ENCODE measurements at regions not wholly inside any gene's neighbourhood (a gene's known extent, or its start where the extent isn't known, plus 50 kb on each side); places are given as distances from the start of the nearest gene placed in this dataset.

DNA sequence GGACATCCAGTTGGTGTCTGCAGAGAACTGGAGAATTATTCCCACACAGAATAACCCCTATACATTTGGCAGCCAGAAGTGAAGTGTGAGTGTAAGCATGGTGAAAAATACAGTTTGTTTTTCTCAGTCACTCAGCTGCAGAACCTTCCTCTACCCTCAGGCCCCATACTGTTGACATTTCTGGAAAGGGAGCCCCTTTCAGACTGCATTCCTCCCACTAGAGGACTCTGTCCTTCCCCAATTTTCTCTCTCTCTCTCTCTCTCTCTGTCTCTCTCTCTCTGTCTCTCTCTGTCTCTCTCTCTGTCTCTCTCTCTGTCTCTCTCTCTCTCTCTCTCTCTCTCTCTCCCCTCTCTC is 86.8 kb upstream of the STEAP1B start:
- DNase-seq (ENCODE audit: low read depth), result no peak

DNA sequence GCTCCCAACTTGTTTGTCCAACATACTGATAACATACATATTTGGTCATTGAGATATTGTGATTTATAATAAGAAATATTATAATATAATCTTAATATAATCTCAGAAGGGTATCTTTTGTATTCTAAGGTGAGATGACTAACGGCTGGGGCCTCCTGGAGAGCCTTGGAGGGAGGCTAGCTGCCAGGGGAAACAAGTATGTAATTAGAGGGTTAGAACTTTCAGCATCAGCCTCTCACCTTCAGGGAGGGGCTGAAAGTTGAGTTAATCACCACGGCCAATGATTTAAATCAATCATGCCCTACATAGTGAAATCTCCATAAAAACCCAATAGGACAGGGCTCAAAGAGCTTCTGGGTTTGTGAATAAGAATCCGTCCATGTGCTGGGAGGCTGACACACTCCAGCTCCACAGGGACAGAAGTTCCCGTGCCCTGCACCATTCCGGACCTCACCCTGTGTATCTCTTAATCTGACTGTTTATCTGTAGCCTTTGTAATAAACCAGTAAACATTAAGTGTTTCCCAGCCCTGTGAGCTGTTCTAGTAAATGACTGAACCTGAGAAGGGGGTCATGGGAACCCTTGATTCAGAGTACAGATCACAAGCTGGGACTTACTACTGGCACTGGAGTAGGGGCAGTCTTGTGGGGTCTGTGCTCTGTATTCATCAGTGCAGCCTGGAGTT is 86.3 kb upstream of the STEAP1B start:
- DNase-seq (ENCODE audit: low read depth), result no peak

DNA sequence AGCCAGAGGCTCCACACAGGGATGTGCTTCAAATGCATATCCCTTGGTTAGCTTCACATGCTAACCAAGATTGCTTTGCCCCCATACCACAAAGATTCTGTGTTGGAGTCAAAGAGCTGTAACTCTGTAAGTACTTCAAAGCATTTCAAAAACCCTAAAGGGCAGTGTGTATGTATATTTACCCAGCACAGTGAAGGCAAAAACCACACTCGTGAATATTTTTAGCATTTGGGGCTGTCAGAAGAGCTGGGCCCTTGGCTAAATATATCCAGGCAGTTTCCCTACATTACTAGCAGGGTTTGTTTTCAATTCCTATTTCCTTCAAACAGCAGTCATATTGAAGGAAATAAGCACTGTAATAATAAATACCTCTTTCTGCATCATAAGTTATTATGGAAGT is 84.2 kb upstream of the STEAP1B start:
- no peak for DNase-seq (ENCODE audit: low read depth)

DNA sequence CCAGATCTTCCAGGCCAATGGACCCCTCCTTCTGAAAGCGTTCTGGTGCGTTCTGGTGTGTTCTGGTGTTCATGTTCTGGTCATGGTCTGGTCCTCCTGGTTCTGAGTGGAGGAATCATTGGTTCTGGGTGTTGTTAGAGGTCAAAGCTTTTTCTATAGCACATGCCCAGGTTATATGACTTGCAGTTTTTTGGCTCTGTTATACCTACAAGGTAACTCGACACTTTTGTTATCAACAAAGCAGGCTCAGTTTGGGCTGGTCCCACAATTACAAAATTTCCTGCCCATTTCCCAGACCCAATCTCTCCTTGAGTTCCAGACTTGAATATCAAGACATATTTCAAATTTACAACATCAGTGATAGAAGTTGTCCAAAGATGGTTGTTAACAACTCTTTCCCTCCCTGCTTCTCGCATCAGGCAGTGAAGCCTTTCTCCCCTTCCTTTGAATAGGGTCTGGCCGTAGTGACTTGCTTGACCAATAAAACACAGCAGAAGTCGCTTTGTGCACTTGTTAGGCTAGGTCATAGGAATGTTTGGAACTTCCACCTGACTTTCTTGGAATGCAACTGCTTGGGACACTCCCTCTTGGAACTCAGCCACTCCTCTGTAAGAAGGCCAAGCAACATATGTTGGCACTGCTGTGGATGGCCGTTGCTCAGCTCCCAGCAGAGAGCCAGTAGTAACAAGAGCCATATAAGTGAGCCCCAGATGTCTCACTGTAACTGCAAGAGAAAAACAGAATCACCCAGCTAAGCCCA is 83.1 kb upstream of the STEAP1B start:
- DNase-seq (ENCODE audit: low read depth), result no peak

DNA sequence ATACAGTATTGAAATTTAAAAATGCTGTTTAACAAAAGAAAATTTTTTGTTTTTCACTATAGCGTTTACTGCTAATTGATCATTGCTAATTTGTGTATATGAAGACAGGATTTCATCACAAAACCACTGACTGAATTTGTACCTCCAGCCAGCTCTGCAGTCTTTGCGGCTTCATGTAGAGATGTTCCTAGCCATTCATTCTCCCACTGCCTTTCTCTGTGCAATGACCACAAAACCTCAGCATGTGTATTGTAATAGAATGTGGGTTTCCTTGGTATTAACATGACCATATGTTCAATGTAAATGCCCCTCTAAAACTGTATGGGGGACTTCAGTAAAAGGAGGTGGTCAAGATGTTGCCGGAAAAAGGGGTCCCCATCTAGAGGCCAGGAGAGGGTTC is 81.1 kb upstream of the STEAP1B start:
- DNase-seq (ENCODE audit: low read depth), result no peak

DNA sequence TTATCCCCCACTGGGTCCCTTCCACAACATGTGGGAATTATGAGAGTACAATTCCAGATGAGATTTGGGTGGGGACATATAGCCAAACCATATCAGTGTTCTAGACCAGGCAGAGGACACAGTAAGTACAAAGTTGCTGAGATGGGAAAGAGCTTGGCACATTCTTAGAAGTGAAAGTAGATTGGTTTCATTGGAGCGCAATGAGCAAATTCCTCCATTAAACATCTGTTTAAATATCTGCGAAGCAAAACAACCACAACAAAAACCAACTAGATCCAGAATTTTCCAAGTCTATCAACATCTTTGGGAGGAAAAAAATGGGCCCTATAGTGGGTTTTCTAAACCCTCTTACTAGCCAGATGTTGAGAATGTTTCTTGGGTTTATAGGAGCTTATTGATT is 80.0 kb upstream of the STEAP1B start:
- no peak for DNase-seq (ENCODE audit: low read depth)

DNA sequence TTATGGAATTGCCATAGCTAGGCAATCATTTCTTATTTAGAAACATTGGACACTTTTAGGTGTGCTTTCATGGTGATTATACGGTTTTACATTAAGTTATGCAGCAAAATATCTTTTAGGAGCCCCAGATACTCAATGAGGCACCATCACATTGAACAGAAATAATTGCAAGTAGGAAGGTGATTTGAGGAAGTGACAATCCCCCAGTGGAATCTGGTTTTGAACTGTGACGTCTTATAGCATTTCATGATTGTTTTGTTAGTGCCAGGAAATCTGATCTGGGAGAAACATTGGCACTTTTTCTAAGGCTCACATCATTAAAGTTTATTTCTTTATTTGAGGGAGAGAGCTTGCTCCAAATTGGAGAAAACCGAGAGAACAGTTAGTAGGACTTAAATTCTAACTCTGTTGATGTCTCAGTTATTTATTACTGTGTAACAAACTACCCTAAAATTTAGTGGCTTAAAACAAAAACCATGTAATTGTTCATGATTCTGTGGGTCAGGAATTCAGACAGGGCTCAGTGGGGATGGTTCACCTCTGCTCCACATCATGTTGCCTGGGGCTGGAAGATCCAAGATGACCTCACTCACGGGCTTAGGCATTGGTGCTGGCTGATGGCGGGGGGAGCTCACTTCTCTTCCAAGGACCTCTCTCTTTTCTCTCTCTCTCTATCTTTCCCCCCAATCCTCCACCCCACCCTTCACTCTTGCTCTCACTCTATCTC is 78.2 kb upstream of the STEAP1B start:
- DNase-seq (ENCODE audit: low read depth), result no peak

DNA sequence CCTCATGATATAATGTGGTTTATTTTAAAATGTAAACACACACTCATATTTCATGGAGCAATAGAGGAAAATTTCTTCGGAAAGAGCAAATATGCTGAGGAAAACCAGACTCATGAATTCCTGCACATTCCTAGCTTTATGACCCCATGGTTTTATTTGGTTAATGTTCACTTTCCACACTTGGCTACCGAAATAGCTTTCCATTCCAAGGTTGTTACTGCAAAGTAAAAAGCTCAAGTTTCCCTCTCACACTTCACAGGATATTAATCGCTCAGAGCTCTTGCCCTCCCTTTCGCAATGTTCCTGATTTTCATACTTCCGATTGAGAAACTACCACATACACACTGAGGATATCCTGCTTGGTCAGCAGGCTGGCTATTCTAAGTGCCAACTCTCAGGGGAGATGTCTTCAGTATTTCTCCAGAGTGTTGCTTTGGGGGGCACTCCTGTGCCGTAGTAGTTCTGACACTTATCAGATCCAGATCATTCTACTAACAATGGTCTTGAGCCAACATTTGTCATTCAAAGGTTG is 77.5 kb upstream of the STEAP1B start:
- no peak for DNase-seq (ENCODE audit: low read depth)

DNA sequence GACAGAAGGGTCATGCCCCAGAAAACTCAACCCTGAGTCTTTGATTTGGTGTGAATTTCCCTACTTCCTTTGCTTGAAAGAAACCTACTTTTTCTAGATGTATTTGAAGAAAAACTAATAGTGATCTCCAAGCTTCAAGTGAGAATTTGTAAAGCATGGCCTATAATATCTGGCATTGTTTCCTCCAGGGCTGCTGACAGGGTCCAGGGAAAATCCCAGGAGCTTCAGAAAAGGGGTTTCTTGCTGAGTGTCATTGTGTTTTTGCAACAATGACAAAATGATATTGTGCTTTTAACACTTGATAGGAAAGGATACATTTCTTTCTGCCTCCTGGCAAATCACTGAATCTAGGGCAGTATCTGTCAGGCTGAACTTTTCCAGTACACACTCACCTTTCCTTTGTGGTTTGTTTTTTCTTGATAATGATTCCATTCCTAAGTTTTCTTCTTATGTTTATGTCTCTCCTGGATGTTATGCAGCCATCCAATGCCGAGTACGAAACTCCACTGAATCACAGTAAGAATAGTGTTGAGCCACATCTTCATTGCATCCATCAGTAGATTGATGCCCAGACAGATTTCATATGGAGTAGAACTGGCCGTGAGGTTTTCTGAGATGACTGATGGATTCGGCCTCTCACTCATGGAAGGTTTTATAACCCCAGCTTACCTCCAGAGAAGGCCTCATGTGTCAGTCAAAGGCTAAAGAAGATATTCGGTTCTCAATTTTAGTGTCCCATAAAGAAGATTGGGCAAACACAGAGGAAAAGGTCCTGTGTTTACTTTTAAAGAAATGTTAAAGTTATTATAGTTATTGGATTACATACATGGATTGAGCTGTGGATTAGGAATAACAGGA is 76.9 kb upstream of the STEAP1B start:
- DNase-seq (ENCODE audit: low read depth), result no peak

DNA sequence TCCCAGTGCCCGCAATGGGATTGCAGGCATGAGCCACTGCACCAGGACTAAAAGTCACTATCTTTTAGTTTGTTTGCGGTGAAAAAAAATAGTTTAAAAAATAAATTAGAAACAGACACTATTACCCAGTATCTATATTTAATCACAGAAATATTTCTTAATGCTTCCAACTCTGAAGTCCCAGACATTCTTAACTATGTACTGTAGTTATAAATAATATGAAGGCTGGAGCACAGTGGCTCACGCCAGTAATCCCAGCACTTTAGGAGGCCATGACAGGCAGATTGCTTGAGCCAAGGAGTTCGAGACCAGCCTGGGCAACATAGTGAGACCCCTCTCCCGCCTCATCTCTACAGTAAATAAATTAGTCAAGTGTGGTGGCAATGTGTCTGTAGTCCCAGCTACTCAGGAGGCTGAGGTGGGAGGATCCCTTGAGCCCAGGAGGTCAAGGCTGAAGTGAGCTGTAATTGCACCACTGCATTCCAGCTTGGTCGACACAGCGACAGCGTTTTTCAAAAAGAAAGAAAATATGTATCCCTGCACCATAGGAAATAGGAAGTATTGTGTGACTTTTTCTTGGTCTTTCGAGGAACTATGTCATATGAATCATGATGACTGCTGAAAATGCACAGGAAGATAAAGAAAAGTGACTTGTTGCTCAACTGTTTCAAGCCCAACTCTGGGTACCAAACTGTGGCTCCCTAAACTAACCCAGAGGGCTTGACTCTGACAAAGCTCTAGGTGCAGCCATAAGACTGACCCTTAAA is 74.9 kb upstream of the STEAP1B start:
- DNase-seq (ENCODE audit: low read depth), result no peak

DNA sequence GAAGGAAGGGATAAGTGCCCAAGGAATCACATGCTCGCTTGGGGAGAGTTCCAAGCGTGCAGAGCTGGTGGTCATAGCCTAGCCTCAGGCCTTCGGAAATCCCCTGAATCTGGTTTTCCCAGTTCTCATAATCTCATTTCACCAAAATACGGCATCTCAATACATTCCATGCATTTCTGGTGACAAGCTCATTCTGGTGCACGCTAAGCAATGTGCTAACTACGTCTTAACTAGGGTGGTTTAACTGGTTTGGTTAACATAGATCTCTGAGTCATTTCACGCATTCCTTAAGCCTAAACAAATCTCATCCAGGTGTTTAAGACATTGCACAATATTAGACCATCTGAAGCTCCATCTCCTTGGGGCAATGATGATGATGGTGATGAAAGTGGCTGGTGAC is 72.9 kb upstream of the STEAP1B start:
- DNase-seq (ENCODE audit: low read depth), result no peak

DNA sequence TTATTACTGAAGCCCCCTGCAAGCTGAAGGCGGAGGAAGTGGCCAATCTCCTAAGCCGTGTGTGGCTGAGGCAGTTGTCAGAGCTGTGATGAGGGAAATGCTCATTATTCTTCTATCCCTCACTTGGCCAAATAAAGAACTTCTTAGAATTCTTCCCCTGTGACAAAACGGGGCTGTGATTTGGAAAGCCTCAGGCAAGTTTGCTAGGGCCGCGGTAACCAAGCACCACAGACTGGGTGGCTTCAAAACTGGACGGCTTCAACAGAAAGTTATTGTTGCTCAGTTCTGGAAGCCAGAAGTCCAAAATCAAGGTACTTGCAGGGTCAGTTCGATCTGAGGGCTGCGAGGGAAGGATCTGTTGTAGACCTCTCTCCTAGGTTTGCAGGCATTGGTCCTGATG is 72.3 kb upstream of the STEAP1B start:
- no peak for DNase-seq (ENCODE audit: low read depth)

DNA sequence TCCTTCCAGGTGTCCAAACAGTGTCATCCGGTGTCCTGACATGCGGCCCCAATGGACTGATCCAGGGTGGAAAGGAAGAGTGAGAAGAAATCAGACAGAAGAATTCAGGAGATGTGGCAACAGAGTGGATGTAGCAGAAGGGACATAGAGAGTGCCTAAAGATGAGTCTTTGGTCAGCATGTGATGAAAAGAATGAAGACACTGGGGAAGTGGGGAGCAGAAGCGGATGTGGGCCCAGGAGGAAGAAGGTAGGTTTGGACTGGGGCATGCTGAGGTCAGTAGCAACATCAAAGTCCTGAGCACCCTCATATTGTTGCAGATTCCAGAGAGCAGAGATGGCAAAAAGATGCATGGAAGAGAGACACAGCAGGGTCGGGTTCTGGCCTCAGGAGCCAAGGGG is 71.8 kb upstream of the STEAP1B start:
- DNase-seq (ENCODE audit: low read depth), result no peak

DNA sequence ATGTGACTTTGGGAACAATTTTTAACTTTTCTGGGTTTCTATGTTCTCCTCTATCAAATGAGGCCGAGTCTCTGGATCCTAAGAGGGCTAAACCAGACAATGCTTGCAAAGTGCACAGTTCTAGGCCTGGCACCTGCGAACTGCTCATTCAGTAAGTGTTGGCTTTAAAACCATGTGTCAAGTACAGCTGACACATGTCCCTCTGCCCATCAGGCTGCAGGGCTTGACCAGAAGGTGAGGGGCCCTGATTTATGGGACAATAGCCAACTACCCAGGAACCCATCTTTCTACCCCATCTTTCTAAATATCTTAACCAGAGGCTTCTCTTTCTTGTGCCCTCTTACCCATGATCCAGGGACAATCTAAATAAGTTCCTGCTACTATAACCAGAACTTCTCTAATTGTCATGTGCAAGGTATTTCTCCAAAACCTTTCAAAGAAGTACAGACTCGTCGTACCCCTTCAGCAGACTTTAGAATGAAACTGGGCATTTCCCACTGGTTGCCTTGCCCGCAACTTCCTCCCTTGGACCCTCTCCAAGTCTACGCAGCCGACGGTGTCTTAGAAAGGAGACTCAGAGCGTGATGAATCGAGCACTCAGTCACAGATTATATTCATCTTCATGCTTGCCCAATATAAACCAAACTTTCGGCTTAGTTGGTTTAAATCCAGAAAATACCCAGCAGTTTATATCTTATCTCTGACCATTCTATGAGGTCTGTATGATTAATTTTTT is 69.8 kb upstream of the STEAP1B start:
- no peak for DNase-seq (ENCODE audit: low read depth)

DNA sequence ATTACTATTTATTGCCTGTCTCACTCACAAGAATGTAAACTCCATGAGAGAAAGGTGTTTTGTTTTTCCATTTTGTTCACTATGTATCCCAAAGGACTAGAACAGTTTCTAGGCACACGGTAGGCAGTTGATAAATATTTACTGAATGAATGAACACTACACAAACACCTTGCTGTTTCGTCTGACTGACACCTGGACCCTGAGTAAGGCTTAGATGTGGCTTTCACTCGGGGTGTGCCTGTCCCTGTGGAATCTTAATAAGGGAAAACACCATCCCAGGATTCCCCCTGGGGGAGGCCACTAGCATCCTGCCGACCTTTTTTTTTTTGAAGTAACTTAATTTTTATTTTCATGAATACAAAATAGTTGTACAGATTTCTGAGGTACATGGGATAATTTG is 66.6 kb upstream of the STEAP1B start:
- no peak for DNase-seq (ENCODE audit: low read depth)

DNA sequence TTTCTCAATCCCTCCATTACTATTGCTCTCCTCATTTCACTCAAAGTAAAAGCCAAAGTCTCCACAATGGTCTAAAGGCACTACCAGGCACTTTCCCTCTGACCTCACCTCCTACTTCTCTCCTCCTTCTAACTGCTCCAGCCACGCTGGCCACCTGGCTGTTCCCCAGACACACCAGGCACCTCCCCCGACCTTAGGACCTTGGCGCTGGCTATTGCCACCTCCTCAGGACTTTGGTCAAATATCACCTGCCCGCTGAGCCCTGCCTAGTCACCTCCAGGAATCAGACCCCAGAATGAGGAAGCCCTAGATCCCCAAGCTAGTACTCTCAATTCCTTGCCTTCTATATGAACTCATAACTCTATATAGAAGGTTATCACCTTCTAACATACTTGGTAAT is 66.2 kb upstream of the STEAP1B start:
- no peak for DNase-seq (ENCODE audit: low read depth)

DNA sequence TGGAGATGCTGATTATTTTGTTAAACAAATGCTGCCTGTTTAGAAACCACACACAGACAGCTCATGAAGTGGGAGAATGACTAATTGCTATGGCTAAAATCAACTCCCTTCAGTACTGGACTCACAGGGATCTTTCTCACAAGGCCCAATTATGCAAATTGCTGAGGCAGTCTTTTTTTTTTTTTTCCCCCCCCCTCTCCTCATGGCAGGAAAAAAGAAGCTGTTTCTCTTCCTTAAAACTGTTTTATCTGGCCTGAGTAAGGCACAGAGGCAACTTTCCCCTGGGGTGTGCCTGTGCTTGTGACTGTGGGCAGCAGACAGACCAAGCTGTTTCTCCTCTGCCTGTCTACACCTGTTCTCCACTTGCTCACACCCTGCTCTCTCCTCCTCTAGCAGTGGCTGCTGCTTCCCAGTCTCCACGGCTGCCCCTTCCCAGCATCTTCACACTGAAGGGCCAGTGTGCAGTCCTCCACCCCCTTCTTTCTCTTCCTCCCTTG is 65.4 kb upstream of the STEAP1B start:
- no peak for DNase-seq (ENCODE audit: low read depth)

DNA sequence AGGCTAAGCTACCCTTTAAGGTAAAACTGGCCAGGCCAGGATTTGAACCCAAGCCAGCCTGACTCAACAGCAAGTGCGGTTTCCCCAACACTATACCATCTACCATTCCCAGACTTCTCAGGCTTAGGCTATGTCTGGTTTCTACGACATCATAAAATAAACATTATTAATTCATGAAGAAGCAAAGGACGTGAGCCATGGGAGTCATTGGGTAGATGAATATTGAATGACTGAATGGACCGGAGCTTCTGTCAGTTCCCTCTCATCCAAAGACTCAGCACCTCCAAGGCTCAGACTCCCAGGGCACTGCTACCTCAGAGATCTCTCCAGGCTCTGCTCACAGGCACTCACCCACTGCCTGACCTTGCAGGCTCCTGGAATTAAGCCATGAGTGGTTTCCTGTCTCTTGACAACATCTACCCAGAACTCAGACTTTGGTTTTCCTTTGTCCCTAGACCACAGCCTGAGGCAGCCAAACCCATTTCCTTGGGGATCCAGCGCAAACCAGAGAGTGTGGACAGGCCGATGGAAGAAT is 64.6 kb upstream of the STEAP1B start:
- DNase-seq (ENCODE audit: low read depth), result no peak

DNA sequence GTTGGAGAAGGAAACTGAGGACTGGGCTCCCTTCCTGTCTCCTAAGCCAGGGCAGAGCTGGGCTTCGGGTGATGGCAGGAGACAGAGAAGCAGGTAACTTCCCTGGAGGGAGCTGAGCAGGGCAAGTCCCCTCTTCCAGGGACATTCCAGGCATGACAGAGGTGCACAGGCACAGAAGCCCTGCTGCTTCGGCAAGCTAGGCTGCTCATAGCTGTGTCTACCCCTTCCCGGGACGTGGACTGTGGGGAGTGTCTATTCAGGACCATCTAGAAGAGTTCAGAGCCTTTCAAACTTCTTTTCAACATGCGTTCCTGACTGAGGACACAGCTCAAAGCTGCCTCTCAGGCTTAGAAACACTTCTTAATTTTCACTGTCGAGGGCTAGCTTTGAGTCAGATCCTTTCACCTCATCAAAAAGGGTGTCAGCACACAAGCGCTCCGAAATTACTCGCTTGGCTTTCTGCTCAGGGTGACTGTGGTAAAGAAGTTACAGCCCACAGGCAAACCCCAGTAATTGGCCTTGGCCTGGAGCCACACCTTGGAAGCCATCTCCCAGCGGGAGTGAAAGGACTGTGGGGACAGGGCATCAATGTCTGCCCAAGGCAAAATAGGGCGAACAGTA is 63.7 kb upstream of the STEAP1B start:
- no peak for DNase-seq (ENCODE audit: low read depth)

DNA sequence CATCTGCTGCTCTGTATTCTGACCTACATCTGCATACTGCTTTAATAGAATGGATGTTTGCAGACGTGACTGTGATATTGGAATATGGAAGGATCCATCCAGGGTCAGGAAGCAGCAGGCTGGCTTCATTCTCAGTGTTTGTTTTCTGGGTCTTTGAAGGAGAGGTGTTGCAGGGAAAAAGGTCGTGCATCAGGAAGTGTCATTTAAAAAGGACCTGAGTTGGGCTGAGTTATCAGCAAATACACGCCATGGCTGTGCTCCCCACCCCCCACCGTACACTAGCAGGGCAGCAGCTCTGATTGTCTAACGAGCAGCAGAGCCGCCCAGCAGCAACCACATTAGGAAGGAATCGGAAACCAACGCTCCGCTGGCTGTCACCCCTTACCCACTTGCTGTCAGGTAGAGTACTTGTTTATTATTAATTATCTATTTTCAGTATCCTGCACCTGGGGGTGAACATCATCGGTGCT is 63.1 kb upstream of the STEAP1B start:
- DNase-seq (ENCODE audit: low read depth), result no peak

All from stimulated activated CD4-positive, alpha-beta T cell treated with anti-CD3 and anti-CD28 coated beads, Interleukin-2, amount 100 ng/mL, for 4 hours (primary cell).